SH-SY5Y (cell line): ENCODE measurements at regions not wholly inside any gene's neighbourhood (a gene's known extent, or its start where the extent isn't known, plus 50 kb on each side); places are given as distances from the start of the nearest gene placed in this dataset.

ENCODE experiments used
- GATA2 ChIP-seq: IDR thresholded peaks from 2 replicates; pipeline ENCODE4 v1.6.1; 2011; ENCODE audit warnings: mild to moderate bottlenecking, low read depth, low read length
- GATA3 ChIP-seq: IDR thresholded peaks from 2 replicates; pipeline ENCODE4 v1.6.1; 2011; ENCODE audit warnings: low read depth, mild to moderate bottlenecking, low read length, moderate library complexity

DNA sequence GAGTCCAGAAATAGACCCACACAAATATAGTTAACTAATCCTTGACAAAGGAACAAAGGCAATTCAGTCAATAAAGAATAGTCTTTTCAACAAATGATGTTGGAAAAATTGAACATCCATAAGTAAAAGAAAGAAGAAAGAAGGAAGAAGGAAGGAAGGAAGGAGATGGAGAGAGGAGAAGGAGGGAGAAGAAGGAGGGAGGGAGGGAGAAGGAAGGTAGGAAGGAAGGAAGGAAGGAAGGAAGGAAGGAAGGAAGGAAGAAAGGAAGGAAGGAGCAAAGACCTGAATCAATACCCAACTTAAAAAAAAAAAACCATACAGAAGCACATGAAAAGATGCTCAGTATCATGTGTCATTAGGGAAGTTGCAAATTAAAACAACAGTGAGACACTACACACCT is 148.3 kb downstream of the ATL2 start:
- TF ChIP-seq GATA2 (no peak), GATA3 (no peak)
